ENCODE measurements at regions not wholly inside any gene's neighbourhood (a gene's known extent, or its start where the extent isn't known, plus 50 kb on each side); places are given as distances from the start of the nearest gene placed in this dataset.

- DNase-seq (ENCODE audit: low read depth, low spot score), result no peak
- Histone ChIP-seq H3K4me3 (no peak overlapping the region), H3K36me3 (ENCODE audit: insufficient read depth, low read length) (no peaks in the 10 kb centered on the region), H3K9ac (ENCODE audit: insufficient read length) (no peak overlapping the region), H3K27ac (no peak overlapping the region), H3K9me3 (ENCODE audit: low read depth, low read length) (no peaks in the 10 kb centered on the region)
- no peak for TF ChIP-seq EZH2 (IDR thresholded peaks at IDR 0.05)
- no peak for TF ChIP-seq POLR2AphosphoS5 (IDR thresholded peaks at IDR 0.05; ENCODE audit: borderline replicate concordance, low read depth, low read length)
- TF ChIP-seq FOXP2 (optimal IDR thresholded peaks at IDR 0.05; ENCODE audit: control extremely low read depth, extremely low read length, insufficient read depth), result no peak
Observed at GRCh38 chr3:159091936-159092335, 290.1 kb downstream of the MFSD1 start.

- TF ChIP-seq EZH2 (IDR thresholded peaks at IDR 0.05), result no peak
- no peak for TF ChIP-seq POLR2AphosphoS5 (IDR thresholded peaks at IDR 0.05; ENCODE audit: borderline replicate concordance, low read depth, low read length)
- no peak for TF ChIP-seq FOXP2 (optimal IDR thresholded peaks at IDR 0.05; ENCODE audit: control extremely low read depth, extremely low read length, insufficient read depth)
Observed at GRCh38 chr3:159102001-159102400, 300.1 kb downstream of the MFSD1 start.

GRCh38 chr3:159112724-159113123 is 310.9 kb downstream of the MFSD1 start:
- DNase-seq (ENCODE audit: low read depth, low spot score), result no peak
- H3K27ac ChIP-seq, result no peak overlapping the region
- TF ChIP-seq EZH2 (IDR thresholded peaks at IDR 0.05) (no peak), POLR2AphosphoS5 (IDR thresholded peaks at IDR 0.05; ENCODE audit: borderline replicate concordance, low read depth, low read length) (no peak), FOXP2 (optimal IDR thresholded peaks at IDR 0.05; ENCODE audit: control extremely low read depth, extremely low read length, insufficient read depth) (no peak)
- H3K9ac ChIP-seq (ENCODE audit: insufficient read length), result no peak overlapping the region
- no peaks in the 10 kb centered on the region for H3K36me3 ChIP-seq (ENCODE audit: insufficient read depth, low read length)
- no peak overlapping the region for H3K4me3 ChIP-seq
- H3K9me3 ChIP-seq (ENCODE audit: low read depth, low read length), result no peaks in the 10 kb centered on the region

More at GRCh38 chr3:159102001-159102400, 300.1 kb downstream of the MFSD1 start:
- Histone ChIP-seq H3K4me3 (no peak overlapping the region), H3K36me3 (ENCODE audit: insufficient read depth, low read length) (no peaks in the 10 kb centered on the region), H3K9ac (ENCODE audit: insufficient read length) (no peak overlapping the region), H3K9me3 (ENCODE audit: low read depth, low read length) (no peaks in the 10 kb centered on the region), H3K27ac (no peak overlapping the region)
- DNase-seq (ENCODE audit: low read depth, low spot score), result no peak

GRCh38 chr3:159113221-159113875 is 311.5 kb downstream of the MFSD1 start:
- Histone ChIP-seq H3K9ac (ENCODE audit: insufficient read length) (no peak overlapping the region), H3K4me3 (no peak overlapping the region), H3K27ac (no peak overlapping the region), H3K9me3 (ENCODE audit: low read depth, low read length) (no peaks in the 10 kb centered on the region), H3K36me3 (ENCODE audit: insufficient read depth, low read length) (no peaks in the 10 kb centered on the region)
- TF ChIP-seq POLR2AphosphoS5 (IDR thresholded peaks at IDR 0.05; ENCODE audit: borderline replicate concordance, low read depth, low read length), result no peak
- no peak for TF ChIP-seq EZH2 (IDR thresholded peaks at IDR 0.05)
- no peak for TF ChIP-seq FOXP2 (optimal IDR thresholded peaks at IDR 0.05; ENCODE audit: control extremely low read depth, extremely low read length, insufficient read depth)
- DNase-seq (ENCODE audit: low read depth, low spot score), result no peak

GRCh38 chr3:159114582-159114981 is 312.7 kb downstream of the MFSD1 start:
- no peak for TF ChIP-seq FOXP2 (optimal IDR thresholded peaks at IDR 0.05; ENCODE audit: control extremely low read depth, extremely low read length, insufficient read depth)
- no peak for TF ChIP-seq EZH2 (IDR thresholded peaks at IDR 0.05)
- no peak for TF ChIP-seq POLR2AphosphoS5 (IDR thresholded peaks at IDR 0.05; ENCODE audit: borderline replicate concordance, low read depth, low read length)
- DNase-seq (ENCODE audit: low read depth, low spot score), result peak; percentile 26
- Histone ChIP-seq H3K27ac (no peak overlapping the region), H3K9me3 (ENCODE audit: low read depth, low read length) (no peaks in the 10 kb centered on the region), H3K4me3 (no peak overlapping the region), H3K36me3 (ENCODE audit: insufficient read depth, low read length) (no peaks in the 10 kb centered on the region), H3K9ac (ENCODE audit: insufficient read length) (no peak overlapping the region)

- DNase-seq (ENCODE audit: low read depth, low spot score), result no peak
- H3K9me3 ChIP-seq (ENCODE audit: low read depth, low read length), result no peaks in the 10 kb centered on the region
- TF ChIP-seq FOXP2 (optimal IDR thresholded peaks at IDR 0.05; ENCODE audit: control extremely low read depth, extremely low read length, insufficient read depth), result no peak
- no peak for TF ChIP-seq EZH2 (IDR thresholded peaks at IDR 0.05)
- TF ChIP-seq POLR2AphosphoS5 (IDR thresholded peaks at IDR 0.05; ENCODE audit: borderline replicate concordance, low read depth, low read length), result no peak
- no peak overlapping the region for H3K9ac ChIP-seq (ENCODE audit: insufficient read length)
- H3K27ac ChIP-seq, result no peak overlapping the region
- no peaks in the 10 kb centered on the region for H3K36me3 ChIP-seq (ENCODE audit: insufficient read depth, low read length)
- no peak overlapping the region for H3K4me3 ChIP-seq
Observed at GRCh38 chr3:159123877-159124276, 322.0 kb downstream of the MFSD1 start.

- no peak for DNase-seq (ENCODE audit: low read depth, low spot score)
- no peaks in the 10 kb centered on the region for H3K9me3 ChIP-seq (ENCODE audit: low read depth, low read length)
- no peaks in the 10 kb centered on the region for H3K36me3 ChIP-seq (ENCODE audit: insufficient read depth, low read length)
- H3K9ac ChIP-seq (ENCODE audit: insufficient read length), result no peak overlapping the region
- TF ChIP-seq FOXP2 (optimal IDR thresholded peaks at IDR 0.05; ENCODE audit: control extremely low read depth, extremely low read length, insufficient read depth) (no peak), POLR2AphosphoS5 (IDR thresholded peaks at IDR 0.05; ENCODE audit: borderline replicate concordance, low read depth, low read length) (no peak), EZH2 (IDR thresholded peaks at IDR 0.05) (no peak)
- no peak overlapping the region for H3K4me3 ChIP-seq
- no peak overlapping the region for H3K27ac ChIP-seq
Observed at GRCh38 chr3:159126261-159127020, 324.6 kb downstream of the MFSD1 start.

GRCh38 chr3:159127021-159127392 is 325.2 kb downstream of the MFSD1 start:
- DNase-seq (ENCODE audit: low read depth, low spot score), result no peak
- Histone ChIP-seq H3K9me3 (ENCODE audit: low read depth, low read length) (no peaks in the 10 kb centered on the region), H3K36me3 (ENCODE audit: insufficient read depth, low read length) (no peaks in the 10 kb centered on the region), H3K9ac (ENCODE audit: insufficient read length) (no peak overlapping the region), H3K4me3 (no peak overlapping the region), H3K27ac (no peak overlapping the region)
- TF ChIP-seq POLR2AphosphoS5 (IDR thresholded peaks at IDR 0.05; ENCODE audit: borderline replicate concordance, low read depth, low read length) (no peak), EZH2 (IDR thresholded peaks at IDR 0.05) (no peak), FOXP2 (optimal IDR thresholded peaks at IDR 0.05; ENCODE audit: control extremely low read depth, extremely low read length, insufficient read depth) (no peak)

All from SK-N-MC (cell line).